Vagina (tissue), 2 donors: ENCODE measurements at regions not wholly inside any gene's neighbourhood (a gene's known extent, or its start where the extent isn't known, plus 50 kb on each side); places are given as distances from the start of the nearest gene placed in this dataset.

Source experiments
- POLR2A ChIP-seq, 2 donors: fragments of 450-650 bp; IDR thresholded peaks; one replicate each; pipeline ENCODE4 v1.6.1; 2017; ENCODE audit warnings: antibody characterized with exemption in 2 of 2, mild to moderate bottlenecking in 2 of 2, moderate library complexity in 2 of 2
- POLR2AphosphoS5 ChIP-seq, 2 donors: sonication (generic); formaldehyde crosslinking; IDR thresholded peaks; one replicate each; pipeline ENCODE4 v1.9.0; 2017; ENCODE audit warnings: antibody characterized with exemption in 2 of 2, mild to moderate bottlenecking in 2 of 2, low read depth in 1 of 2; ENCODE audit not compliant: insufficient read depth in 1 of 2
- TF ChIP-seq, protein P1 (sequence below), 3 experiments: fragments of 450-650 bp in 2 of 3; fragments of 200-600 bp in 1 of 3; sonication (generic) in 1 of 3; IDR thresholded peaks; one replicate each; pipeline ENCODE4 v1.5.1; 2017 to 2019; ENCODE audit warnings: antibody characterized with exemption in 3 of 3, mild to moderate bottlenecking in 2 of 3, moderate library complexity in 2 of 3

DNA sequence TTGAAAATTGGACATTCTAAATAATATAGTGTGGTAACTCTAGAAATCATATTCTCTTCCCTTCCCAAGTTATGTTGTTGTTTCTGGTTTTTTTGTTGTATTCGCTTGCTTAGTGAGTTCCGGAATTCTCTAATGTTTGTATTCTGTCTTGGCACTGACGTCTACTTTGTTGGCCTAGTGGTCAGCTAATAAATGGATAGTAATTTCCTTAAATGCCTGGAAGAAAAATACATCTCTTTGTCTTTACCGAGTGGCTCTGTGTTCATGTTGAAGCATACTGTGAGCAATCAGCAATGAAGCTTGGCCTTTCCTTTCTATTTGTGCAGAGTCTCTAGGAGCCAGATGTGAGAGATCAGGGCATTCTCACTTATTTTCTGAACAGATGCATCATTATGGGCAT, 1225.7 kb downstream of the JRKL start:
- TF ChIP-seq, protein P1, sequence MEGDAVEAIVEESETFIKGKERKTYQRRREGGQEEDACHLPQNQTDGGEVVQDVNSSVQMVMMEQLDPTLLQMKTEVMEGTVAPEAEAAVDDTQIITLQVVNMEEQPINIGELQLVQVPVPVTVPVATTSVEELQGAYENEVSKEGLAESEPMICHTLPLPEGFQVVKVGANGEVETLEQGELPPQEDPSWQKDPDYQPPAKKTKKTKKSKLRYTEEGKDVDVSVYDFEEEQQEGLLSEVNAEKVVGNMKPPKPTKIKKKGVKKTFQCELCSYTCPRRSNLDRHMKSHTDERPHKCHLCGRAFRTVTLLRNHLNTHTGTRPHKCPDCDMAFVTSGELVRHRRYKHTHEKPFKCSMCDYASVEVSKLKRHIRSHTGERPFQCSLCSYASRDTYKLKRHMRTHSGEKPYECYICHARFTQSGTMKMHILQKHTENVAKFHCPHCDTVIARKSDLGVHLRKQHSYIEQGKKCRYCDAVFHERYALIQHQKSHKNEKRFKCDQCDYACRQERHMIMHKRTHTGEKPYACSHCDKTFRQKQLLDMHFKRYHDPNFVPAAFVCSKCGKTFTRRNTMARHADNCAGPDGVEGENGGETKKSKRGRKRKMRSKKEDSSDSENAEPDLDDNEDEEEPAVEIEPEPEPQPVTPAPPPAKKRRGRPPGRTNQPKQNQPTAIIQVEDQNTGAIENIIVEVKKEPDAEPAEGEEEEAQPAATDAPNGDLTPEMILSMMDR (IDR thresholded peaks at IDR 0.05), result no peak
- TF ChIP-seq POLR2A (IDR thresholded peaks at IDR 0.05), result no peak
- TF ChIP-seq POLR2AphosphoS5 (IDR thresholded peaks at IDR 0.05; ENCODE audit: insufficient read depth in 1 of 2, low read depth in 1 of 2), result no peak
